Neuronal stem cell (in vitro differentiated cells): ENCODE measurements at regions not wholly inside any gene's neighbourhood (a gene's known extent, or its start where the extent isn't known, plus 50 kb on each side); places are given as distances from the start of the nearest gene placed in this dataset.

Experiments
- DNase-seq: peaks from one replicate; pipeline ENCODE4 v3.0.0-alpha.2; 2013; ENCODE audit warnings: low spot score
- H2AFZ ChIP-seq: one replicate; pipeline ENCODE4 v1.6.1; 2013; ENCODE audit warnings: mild to moderate bottlenecking, low read length, inconsistent platforms
- H2AK5ac ChIP-seq: 2 replicates; pipeline ENCODE4 v1.6.1; 2013; ENCODE audit warnings: low read depth, mild to moderate bottlenecking, inconsistent platforms, low read length, moderate library complexity, mixed read lengths
- H2BK120ac ChIP-seq: 2 replicates; pipeline ENCODE4 v1.6.1; 2013; ENCODE audit warnings: low read depth, mild to moderate bottlenecking, inconsistent platforms, low read length, moderate library complexity, mixed read lengths
- H2BK12ac ChIP-seq: one replicate; pipeline ENCODE4 v1.6.1; 2013; ENCODE audit warnings: low read length, inconsistent platforms
- H2BK15ac ChIP-seq: 2 replicates; pipeline ENCODE4 v1.6.1; 2013; ENCODE audit warnings: mild to moderate bottlenecking, low read length, inconsistent platforms, mixed read lengths
- H2BK5ac ChIP-seq: one replicate; pipeline ENCODE4 v1.6.1; 2013; ENCODE audit warnings: inconsistent platforms, mild to moderate bottlenecking, low read length, moderate library complexity
- H3K14ac ChIP-seq: one replicate; pipeline ENCODE4 v1.6.1; 2013; ENCODE audit warnings: low read length, inconsistent platforms
- H3K18ac ChIP-seq: 2 replicates; pipeline ENCODE4 v1.6.1; 2013; ENCODE audit warnings: low read length, inconsistent platforms
- H3K23ac ChIP-seq: 2 replicates; pipeline ENCODE4 v1.6.1; 2013; ENCODE audit warnings: low read depth, mild to moderate bottlenecking, mixed read lengths, low read length, inconsistent platforms; ENCODE audit not compliant: poor library complexity
- H3K27ac ChIP-seq: replicated peaks from 3 replicates; pipeline ENCODE4 v1.5.1; 2013; ENCODE audit warnings: low read length, inconsistent platforms
- H3K27me3 ChIP-seq, 3 experiments: 2 replicates each; pipeline ENCODE4 v1.6.1; 2013; ENCODE audit warnings: low read length in 3 of 3, mild to moderate bottlenecking in 2 of 3, inconsistent platforms in 1 of 3, low read depth in 1 of 3, mixed read lengths in 1 of 3, moderate library complexity in 1 of 3; ENCODE audit not compliant: control insufficient read depth in 3 of 3, insufficient read depth in 3 of 3
- H3K36me3 ChIP-seq, 2 donors: replicated peaks in 1 of 2; 2 replicates each; pipeline ENCODE4 v1.6.1; 2013; ENCODE audit warnings: low read length in 2 of 2; ENCODE audit not compliant: control insufficient read depth in 2 of 2, insufficient read depth in 2 of 2
- H3K4ac ChIP-seq: 2 replicates; pipeline ENCODE4 v1.6.1; 2013; ENCODE audit warnings: inconsistent platforms, mild to moderate bottlenecking, low read length, moderate library complexity
- H3K4me1 ChIP-seq, 2 donors: 1 replicate in 1 of 2; 2 replicates in 1 of 2; pipeline ENCODE4 v1.6.1; 2013; ENCODE audit warnings: low read length in 2 of 2, low read depth in 1 of 2; ENCODE audit not compliant: control insufficient read depth in 2 of 2, insufficient read depth in 1 of 2
- H3K4me2 ChIP-seq: one replicate; pipeline ENCODE4 v1.6.1; 2013; ENCODE audit warnings: mild to moderate bottlenecking, low read length, inconsistent platforms; ENCODE audit not compliant: insufficient read depth, poor library complexity, severe bottlenecking
- H3K4me3 ChIP-seq, 2 donors: 2 replicates each; pipeline ENCODE4 v1.5.1; 2013; ENCODE audit warnings: low read length in 2 of 2, mild to moderate bottlenecking in 2 of 2, inconsistent platforms in 1 of 2, moderate library complexity in 1 of 2
- H3K79me1 ChIP-seq: one replicate; pipeline ENCODE4 v1.6.1; 2013; ENCODE audit warnings: low read depth, mild to moderate bottlenecking, inconsistent platforms, low read length, moderate library complexity
- H3K9ac ChIP-seq: one replicate; pipeline ENCODE4 v1.6.1; 2013; ENCODE audit warnings: mild to moderate bottlenecking, low read depth, low read length, inconsistent platforms; ENCODE audit not compliant: poor library complexity
- H3K9me3 ChIP-seq, 2 donors: replicated peaks in 1 of 2; 2 replicates each; pipeline versions ENCODE3 to v1.6.1; 2013; ENCODE audit warnings: low read length in 2 of 2, mild to moderate bottlenecking in 2 of 2, inconsistent platforms in 1 of 2, low read depth in 1 of 2, mixed read lengths in 1 of 2, moderate library complexity in 1 of 2; ENCODE audit not compliant: control insufficient read depth in 2 of 2, insufficient read depth in 1 of 2
- H4K8ac ChIP-seq: one replicate; pipeline ENCODE4 v1.6.1; 2013; ENCODE audit warnings: low read depth, mild to moderate bottlenecking, inconsistent platforms, low read length, moderate library complexity
- H4K91ac ChIP-seq: one replicate; pipeline ENCODE4 v1.6.1; 2013; ENCODE audit warnings: low read length, low read depth, mild to moderate bottlenecking, inconsistent platforms; ENCODE audit not compliant: poor library complexity
- WGBS, 2 donors: extraction: QIAGEN DNeasy Blood & Tissue Kit; methylation state at CpG; one replicate each; pipeline ENCODE4 v1.1.7; 2013; ENCODE audit warnings: missing lambda C conversion rate in 2 of 2, mixed read lengths in 1 of 2; ENCODE audit not compliant: insufficient read length in 2 of 2, insufficient replicate concordance in 1 of 2; ENCODE audit errors: extremely low coverage in 2 of 2; 5-methylcytosine and 5-hydroxymethylcytosine counted together

GRCh38 chr18:47531717-47532116 is 280.3 kb upstream of the SKOR2 start:
- peak overlapping the region; percentile 64 for H3K18ac ChIP-seq
- H3K79me1 ChIP-seq: no peaks in the 10 kb centered on the region
- H3K4ac ChIP-seq: no peak overlapping the region
- no peak overlapping the region for H2AFZ ChIP-seq
- H3K36me3 ChIP-seq: no peaks in the 10 kb centered on the region
- H3K9me3 ChIP-seq: no peaks in the 10 kb centered on the region
- H3K4me1 ChIP-seq: no peaks in the 10 kb centered on the region
- H3K27ac ChIP-seq: no peak overlapping the region
- no peaks in the 10 kb centered on the region for H3K27me3 ChIP-seq
- H3K14ac ChIP-seq: no peak overlapping the region
- H2BK12ac ChIP-seq: no peak overlapping the region
- no peak for DNase-seq
- WGBS, 2 donors: no CpG with 5 or more reads among the region's 27 CpGs
- H2BK5ac ChIP-seq: no peak overlapping the region
- no peak overlapping the region for H3K4me2 ChIP-seq
- H3K9ac ChIP-seq: no peak overlapping the region
- H4K8ac ChIP-seq: no peak overlapping the region
- peak overlapping the region; percentile 50 for H2AK5ac ChIP-seq
- H2BK15ac ChIP-seq: no peak overlapping the region
- no peak overlapping the region for H3K4me3 ChIP-seq
- H3K23ac ChIP-seq: no peak overlapping the region
- no peak overlapping the region for H4K91ac ChIP-seq
- H2BK120ac ChIP-seq: no peak overlapping the region

- no CpG with 5 or more reads among the region's 3 CpGs for WGBS, 2 donors
These were observed 279.2 kb upstream of the SKOR2 start for GRCh38 chr18:47530695-47531094.

GRCh38 chr18:47528343-47528742 is 276.9 kb upstream of the SKOR2 start:
- Histone ChIP-seq H3K14ac (no peak overlapping the region), H3K4me3 (no peak overlapping the region), H2AK5ac (no peak overlapping the region), H3K27me3 (no peaks in the 10 kb centered on the region), H2BK120ac (no peak overlapping the region), H2BK12ac (no peak overlapping the region), H2AFZ (no peak overlapping the region), H3K4me2 (no peak overlapping the region), H3K4ac (no peak overlapping the region), H3K4me1 (peaks cover 0 to 4% of the 10 kb centered on the region in 2 donors), H3K9me3 (peaks cover 0 to 2% of the 10 kb centered on the region in 2 donors), H2BK15ac (no peak overlapping the region), H3K27ac (no peak overlapping the region), H3K9ac (no peak overlapping the region), H3K23ac (no peak overlapping the region), H3K79me1 (no peaks in the 10 kb centered on the region), H4K8ac (no peak overlapping the region), H3K18ac (no peak overlapping the region), H2BK5ac (no peak overlapping the region), H3K36me3 (no peaks in the 10 kb centered on the region), H4K91ac (no peak overlapping the region)
- WGBS, 2 donors: 100% methylated on average over 1 of the region's 1 CpG; no CpG with 5 or more reads in 1 of the 2 donors
- DNase-seq: no peak

More at GRCh38 chr18:47530695-47531094, 279.2 kb upstream of the SKOR2 start:
- no peak overlapping the region for H2BK15ac ChIP-seq
- H3K4me1 ChIP-seq: no peaks in the 10 kb centered on the region
- no peak overlapping the region for H3K9ac ChIP-seq
- no peak overlapping the region for H3K4me3 ChIP-seq
- H3K23ac ChIP-seq: no peak overlapping the region
- peak overlapping the region; percentile 13 for H3K18ac ChIP-seq
- no peak overlapping the region for H3K14ac ChIP-seq
- no peak overlapping the region for H2BK120ac ChIP-seq
- no peak for DNase-seq
- H2BK12ac ChIP-seq: no peak overlapping the region
- no peaks in the 10 kb centered on the region for H3K27me3 ChIP-seq
- H3K27ac ChIP-seq: no peak overlapping the region
- H2AFZ ChIP-seq: no peak overlapping the region
- no peak overlapping the region for H4K91ac ChIP-seq
- H3K79me1 ChIP-seq: no peaks in the 10 kb centered on the region
- no peak overlapping the region for H2AK5ac ChIP-seq
- no peaks in the 10 kb centered on the region for H3K36me3 ChIP-seq
- no peak overlapping the region for H2BK5ac ChIP-seq
- no peak overlapping the region for H3K4ac ChIP-seq
- H3K9me3 ChIP-seq: no peaks in the 10 kb centered on the region
- no peak overlapping the region for H3K4me2 ChIP-seq
- H4K8ac ChIP-seq: no peak overlapping the region

- no peak overlapping the region for H2BK12ac ChIP-seq
- no peak overlapping the region for H4K91ac ChIP-seq
- no peak overlapping the region for H3K18ac ChIP-seq
- no peak overlapping the region for H2BK120ac ChIP-seq
- no peak overlapping the region for H3K4me2 ChIP-seq
- H2BK15ac ChIP-seq: no peak overlapping the region
- H2AFZ ChIP-seq: no peak overlapping the region
- no peak overlapping the region for H3K27ac ChIP-seq
- no peak overlapping the region for H2BK5ac ChIP-seq
- H2AK5ac ChIP-seq: peak overlapping the region; percentile 50
- no peak overlapping the region for H3K4me3 ChIP-seq
- peaks cover 0 to 4% of the 10 kb centered on the region in 2 donors for H3K4me1 ChIP-seq
- H3K79me1 ChIP-seq: no peaks in the 10 kb centered on the region
- no peak overlapping the region for H4K8ac ChIP-seq
- no peaks in the 10 kb centered on the region for H3K27me3 ChIP-seq
- no peak overlapping the region for H3K4ac ChIP-seq
- H3K9me3 ChIP-seq: peaks cover 0 to 2% of the 10 kb centered on the region in 2 donors
- H3K36me3 ChIP-seq: no peaks in the 10 kb centered on the region
- DNase-seq: no peak
- no peak overlapping the region for H3K23ac ChIP-seq
- no CpG with 5 or more reads among the region's 24 CpGs for WGBS, 2 donors
- H3K9ac ChIP-seq: no peak overlapping the region
- no peak overlapping the region for H3K14ac ChIP-seq
These were observed 274.7 kb upstream of the SKOR2 start for GRCh38 chr18:47526147-47526546.
